HEK293 (cell line): ENCODE measurements at regions not wholly inside any gene's neighbourhood (a gene's known extent, or its start where the extent isn't known, plus 50 kb on each side); places are given as distances from the start of the nearest gene placed in this dataset.

Experiments
- CTCF ChIA-PET: fragments of 350-600 bp; formaldehyde crosslinking; extraction: SDS; loops from one replicate; lab custom pipeline; 2021; ENCODE audit warnings: antibody characterized with exemption; lab: Yijun Ruan, JAX
- POLR2A ChIA-PET: fragments of 300-600 bp; formaldehyde crosslinking; extraction: SDS; loops from one replicate; lab custom pipeline; 2020; ENCODE audit warnings: antibody characterized with exemption, inconsistent platforms; lab: Yijun Ruan, JAX
- H3K27ac ChIP-seq: fragments of 200-500 bp; sonication (Bioruptor generic); 2 replicates; pipeline ENCODE4 v1.5.1; 2014; ENCODE audit warnings: low read depth, low read length, control low read depth, inconsistent platforms; ENCODE audit errors: extremely low read depth
- H3K36me3 ChIP-seq, 2 experiments: fragments of 200-500 bp in 1 of 2; sonication (Bioruptor generic) in 1 of 2; 1 replicate in 1 of 2; 2 replicates in 1 of 2; pipeline ENCODE4 v1.5.1; 2014 to 2017; ENCODE audit warnings: inconsistent platforms in 2 of 2, low read length in 2 of 2; ENCODE audit not compliant: control insufficient read depth in 2 of 2, insufficient read depth in 1 of 2
- H3K4me1 ChIP-seq: fragments of 200-500 bp; sonication (Bioruptor generic); 2 replicates; pipeline ENCODE4 v1.5.1; 2014; ENCODE audit warnings: mild to moderate bottlenecking, low read length, inconsistent platforms; ENCODE audit not compliant: control insufficient read depth, insufficient read depth
- H3K4me3 ChIP-seq: 2 replicates; pipeline ENCODE4 v1.5.1; 2011; ENCODE audit warnings: low read depth, mild to moderate bottlenecking, control low read depth, low read length, moderate library complexity
- H3K9me3 ChIP-seq: fragments of 200-500 bp; sonication (Bioruptor generic); 2 replicates; pipeline ENCODE4 v1.5.1; 2014; ENCODE audit warnings: low read depth, low read length, inconsistent platforms; ENCODE audit not compliant: control insufficient read depth, insufficient read depth
- BCL11A ChIP-seq: fragments of 450-650 bp; formaldehyde crosslinking; IDR thresholded peaks from 2 replicates; pipeline ENCODE4 v1.5.1; 2016; ENCODE audit warnings: low read depth, missing biosample characterization, missing genetic modification characterization
- KLF8 ChIP-seq: fragments of 450-650 bp; formaldehyde crosslinking; IDR thresholded peaks from 2 replicates; pipeline ENCODE4 v1.5.1; 2016; ENCODE audit warnings: missing biosample characterization, missing genetic modification characterization
- OSR2 ChIP-seq: fragments of 450-650 bp; formaldehyde crosslinking; IDR thresholded peaks from 2 replicates; pipeline ENCODE4 v1.5.1; 2016; ENCODE audit warnings: missing biosample characterization, missing genetic modification characterization
- OVOL3 ChIP-seq: fragments of 450-650 bp; formaldehyde crosslinking; IDR thresholded peaks from 2 replicates; pipeline ENCODE4 v1.5.1; 2016; ENCODE audit warnings: missing biosample characterization, missing genetic modification characterization
- PBX3 ChIP-seq: sonication (generic); formaldehyde crosslinking; IDR thresholded peaks from 2 replicates; pipeline ENCODE4 v1.8.1; 2022; ENCODE audit warnings: mild to moderate bottlenecking, moderate library complexity, missing genetic modification reagents
- SETDB1 ChIP-seq: IDR thresholded peaks from one replicate; pipeline ENCODE4 v1.6.1; 2017; ENCODE audit warnings: mild to moderate bottlenecking, low read length, moderate library complexity, mixed read lengths; ENCODE audit not compliant: insufficient read length
- SP7 ChIP-seq: fragments of 450-650 bp; formaldehyde crosslinking; IDR thresholded peaks from 2 replicates; pipeline ENCODE4 v1.5.1; 2016; ENCODE audit warnings: missing biosample characterization, missing genetic modification characterization
- TSHZ1 ChIP-seq: fragments of 450-650 bp; formaldehyde crosslinking; IDR thresholded peaks from 2 replicates; pipeline ENCODE4 v1.5.1; 2016; ENCODE audit warnings: missing biosample characterization, missing genetic modification characterization, borderline replicate concordance
- ZBTB1 ChIP-seq: fragments of 450-650 bp; formaldehyde crosslinking; IDR thresholded peaks from 2 replicates; pipeline ENCODE4 v1.5.1; 2016; ENCODE audit warnings: missing biosample characterization, missing genetic modification characterization
- ZBTB17 ChIP-seq: fragments of 450-650 bp; formaldehyde crosslinking; IDR thresholded peaks from 2 replicates; pipeline ENCODE4 v1.5.1; 2016; ENCODE audit warnings: missing biosample characterization, missing genetic modification characterization
- ZNF157 ChIP-seq: fragments of 450-650 bp; formaldehyde crosslinking; IDR thresholded peaks from 2 replicates; pipeline ENCODE4 v1.5.1; 2016; ENCODE audit warnings: missing biosample characterization, missing genetic modification characterization
- ZNF23 ChIP-seq: fragments of 450-650 bp; formaldehyde crosslinking; IDR thresholded peaks from 2 replicates; pipeline ENCODE4 v1.5.1; 2016; ENCODE audit warnings: missing biosample characterization, missing genetic modification characterization, borderline replicate concordance
- ZNF24 ChIP-seq: fragments of 450-650 bp; formaldehyde crosslinking; IDR thresholded peaks from 2 replicates; pipeline ENCODE4 v1.5.1; 2016; ENCODE audit warnings: missing biosample characterization, missing genetic modification characterization
- ZNF280D ChIP-seq: fragments of 450-650 bp; formaldehyde crosslinking; IDR thresholded peaks from 2 replicates; pipeline ENCODE4 v1.5.1; 2016; ENCODE audit warnings: missing biosample characterization, missing genetic modification characterization
- ZNF530 ChIP-seq: fragments of 450-650 bp; formaldehyde crosslinking; IDR thresholded peaks from 2 replicates; pipeline ENCODE4 v1.5.1; 2016; ENCODE audit warnings: low read depth, missing biosample characterization, missing genetic modification characterization
- ZNF664 ChIP-seq: fragments of 450-650 bp; formaldehyde crosslinking; IDR thresholded peaks from 2 replicates; pipeline ENCODE4 v1.5.1; 2016; ENCODE audit warnings: missing biosample characterization, missing genetic modification characterization
- ZNF707 ChIP-seq: fragments of 450-650 bp; formaldehyde crosslinking; IDR thresholded peaks from 2 replicates; pipeline ENCODE4 v1.5.1; 2016; ENCODE audit warnings: missing biosample characterization, missing genetic modification characterization
- ZNF830 ChIP-seq: fragments of 450-650 bp; IDR thresholded peaks from 2 replicates; pipeline ENCODE4 v1.5.0; 2018; ENCODE audit warnings: missing biosample characterization, missing genetic modification characterization, low read depth, mild to moderate bottlenecking, moderate library complexity
- ZNF843 ChIP-seq: fragments of 450-650 bp; formaldehyde crosslinking; IDR thresholded peaks from 2 replicates; pipeline ENCODE4 v1.5.1; 2016; ENCODE audit warnings: missing biosample characterization, missing genetic modification characterization
- TF ChIP-seq, protein P1 (sequence below): fragments of 450-650 bp; formaldehyde crosslinking; IDR thresholded peaks from 2 replicates; pipeline ENCODE4 v1.5.1; 2016; ENCODE audit warnings: missing biosample characterization, missing genetic modification characterization
- TF ChIP-seq, protein P2 (sequence below): fragments of 450-650 bp; formaldehyde crosslinking; conservative IDR thresholded peaks from 2 replicates; pipeline ENCODE4 v1.5.1; 2016; ENCODE audit warnings: low read depth, missing biosample characterization, missing genetic modification characterization

GRCh38 chr18:26631135-26631534, 82.8 kb upstream of the KCTD1 start (continued):
- TF ChIP-seq TSHZ1 (tag by site-specific recombination) = no peak
- no peak for TF ChIP-seq SETDB1

GRCh38 chr18:26630596-26630995, 82.2 kb upstream of the KCTD1 start:
- H3K36me3 ChIP-seq = no peaks in the 10 kb centered on the region
- TF ChIP-seq ZNF830 (tag by site-specific recombination) (no peak), SP7 (no peak), ZNF157 (no peak), ZNF707 (no peak), ZBTB1 (tag by site-specific recombination) (no peak), ZNF23 (no peak), OVOL3 (tag by site-specific recombination) (no peak), ZNF664 (tag by site-specific recombination) (no peak), ZNF843 (tag by site-specific recombination) (no peak), ZNF530 (tag by site-specific recombination) (no peak)
- TF ChIP-seq, protein P1, sequence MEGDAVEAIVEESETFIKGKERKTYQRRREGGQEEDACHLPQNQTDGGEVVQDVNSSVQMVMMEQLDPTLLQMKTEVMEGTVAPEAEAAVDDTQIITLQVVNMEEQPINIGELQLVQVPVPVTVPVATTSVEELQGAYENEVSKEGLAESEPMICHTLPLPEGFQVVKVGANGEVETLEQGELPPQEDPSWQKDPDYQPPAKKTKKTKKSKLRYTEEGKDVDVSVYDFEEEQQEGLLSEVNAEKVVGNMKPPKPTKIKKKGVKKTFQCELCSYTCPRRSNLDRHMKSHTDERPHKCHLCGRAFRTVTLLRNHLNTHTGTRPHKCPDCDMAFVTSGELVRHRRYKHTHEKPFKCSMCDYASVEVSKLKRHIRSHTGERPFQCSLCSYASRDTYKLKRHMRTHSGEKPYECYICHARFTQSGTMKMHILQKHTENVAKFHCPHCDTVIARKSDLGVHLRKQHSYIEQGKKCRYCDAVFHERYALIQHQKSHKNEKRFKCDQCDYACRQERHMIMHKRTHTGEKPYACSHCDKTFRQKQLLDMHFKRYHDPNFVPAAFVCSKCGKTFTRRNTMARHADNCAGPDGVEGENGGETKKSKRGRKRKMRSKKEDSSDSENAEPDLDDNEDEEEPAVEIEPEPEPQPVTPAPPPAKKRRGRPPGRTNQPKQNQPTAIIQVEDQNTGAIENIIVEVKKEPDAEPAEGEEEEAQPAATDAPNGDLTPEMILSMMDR = no peak
- no peaks in the 10 kb centered on the region for H3K9me3 ChIP-seq
- no peak overlapping the region for H3K4me3 ChIP-seq
- no peak overlapping the region for H3K27ac ChIP-seq
- ChIA-PET POLR2A (no interaction called here), CTCF (no interaction called here)
- H3K4me1 ChIP-seq = no peaks in the 10 kb centered on the region

- Histone ChIP-seq H3K36me3 (no peaks in the 10 kb centered on the region), H3K4me3 (no peak overlapping the region), H3K27ac (no peak overlapping the region), H3K4me1 (no peaks in the 10 kb centered on the region), H3K9me3 (no peaks in the 10 kb centered on the region)
- ChIA-PET POLR2A (no interaction called here), CTCF (no interaction called here)
- no peak for TF ChIP-seq KLF8
- no peak for TF ChIP-seq ZNF280D
- no peak for TF ChIP-seq ZBTB17 (tag by site-specific recombination)
- TF ChIP-seq ZNF24 = no peak
- TF ChIP-seq, protein P2, sequence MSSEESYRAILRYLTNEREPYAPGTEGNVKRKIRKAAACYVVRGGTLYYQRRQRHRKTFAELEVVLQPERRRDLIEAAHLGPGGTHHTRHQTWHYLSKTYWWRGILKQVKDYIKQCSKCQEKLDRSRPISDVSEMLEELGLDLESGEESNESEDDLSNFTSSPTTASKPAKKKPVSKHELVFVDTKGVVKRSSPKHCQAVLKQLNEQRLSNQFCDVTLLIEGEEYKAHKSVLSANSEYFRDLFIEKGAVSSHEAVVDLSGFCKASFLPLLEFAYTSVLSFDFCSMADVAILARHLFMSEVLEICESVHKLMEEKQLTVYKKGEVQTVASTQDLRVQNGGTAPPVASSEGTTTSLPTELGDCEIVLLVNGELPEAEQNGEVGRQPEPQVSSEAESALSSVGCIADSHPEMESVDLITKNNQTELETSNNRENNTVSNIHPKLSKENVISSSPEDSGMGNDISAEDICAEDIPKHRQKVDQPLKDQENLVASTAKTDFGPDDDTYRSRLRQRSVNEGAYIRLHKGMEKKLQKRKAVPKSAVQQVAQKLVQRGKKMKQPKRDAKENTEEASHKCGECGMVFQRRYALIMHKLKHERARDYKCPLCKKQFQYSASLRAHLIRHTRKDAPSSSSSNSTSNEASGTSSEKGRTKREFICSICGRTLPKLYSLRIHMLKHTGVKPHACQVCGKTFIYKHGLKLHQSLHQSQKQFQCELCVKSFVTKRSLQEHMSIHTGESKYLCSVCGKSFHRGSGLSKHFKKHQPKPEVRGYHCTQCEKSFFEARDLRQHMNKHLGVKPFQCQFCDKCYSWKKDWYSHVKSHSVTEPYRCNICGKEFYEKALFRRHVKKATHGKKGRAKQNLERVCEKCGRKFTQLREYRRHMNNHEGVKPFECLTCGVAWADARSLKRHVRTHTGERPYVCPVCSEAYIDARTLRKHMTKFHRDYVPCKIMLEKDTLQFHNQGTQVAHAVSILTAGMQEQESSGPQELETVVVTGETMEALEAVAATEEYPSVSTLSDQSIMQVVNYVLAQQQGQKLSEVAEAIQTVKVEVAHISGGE (tag by site-specific recombination) = no peak
- TF ChIP-seq OSR2 (tag by site-specific recombination) = no peak
- no peak for TF ChIP-seq PBX3 (CRISPR knock-in tag)
- no peak for TF ChIP-seq BCL11A
Measured at GRCh38 chr18:26628017-26628416, 79.7 kb upstream of the KCTD1 start.
